HCT116 (cell line): ENCODE measurements at regions not wholly inside any gene's neighbourhood (a gene's known extent, or its start where the extent isn't known, plus 50 kb on each side); places are given as distances from the start of the nearest gene placed in this dataset.
"Not testable (repeated sequence)": the region's sequence is repeated elsewhere in the genome, so short reads cannot be mapped to it uniquely, and the experiment has no call there.

Experiments used
- ATAC-seq: fragments of 200-7000 bp; cut with Tn5 transposase; 2 replicates; pipeline ENCODE4 v1.9.1; 2020; ENCODE audit warnings: mild to moderate bottlenecking, moderate library complexity
- BruUV-seq: library from RNA; stranded (reverse); fragments of 400-500 nt; replicated peaks from 2 replicates; lab custom pipeline; 2021; lab: Mats Ljungman, UMichigan
- CTCF ChIA-PET: fragments of 300-600 bp; sonication (Branson Sonifier 250); formaldehyde crosslinking; loops from one replicate; lab custom pipeline; 2021; ENCODE audit warnings: antibody characterized with exemption; lab: Charles Lee
- POLR2A ChIA-PET: fragments of 300-600, 350-600 bp; sonication (Branson Sonifier 250); formaldehyde crosslinking; loops from one replicate; lab custom pipeline; 2021; ENCODE audit warnings: antibody characterized with exemption; lab: Charles Lee
- RAD21 ChIA-PET, 2 experiments: fragments of 300-600 bp; sonication (Branson Sonifier 250); formaldehyde crosslinking; loops; one replicate each; lab custom pipeline; 2023; ENCODE audit warnings: low total read pairs in 2 of 2; ENCODE audit not compliant: uncharacterized antibody in 2 of 2, unreplicated experiment in 2 of 2, low non-redundant PET in 1 of 2; lab: Charles Lee
- DNase-seq: peaks from one replicate; pipeline ENCODE4 v3.0.0-alpha.2; 2010; ENCODE audit warnings: low read depth, low spot score
- H2AFZ ChIP-seq: fragments of 200-600 bp; shearing (Covaris generic), sonication (generic); 2 replicates; pipeline ENCODE4 v1.6.1; 2017; ENCODE audit warnings: low read depth, mixed run types, mixed read lengths, antibody characterized with exemption, low read length; ENCODE audit not compliant: poor library complexity, severe bottlenecking
- H3K27ac ChIP-seq: 2 replicates; pipeline ENCODE4 v1.5.1; 2012; ENCODE audit warnings: low read depth, low read length
- H3K27me3 ChIP-seq: fragments of 200-600 bp; sonication (generic); 2 replicates; pipeline ENCODE4 v1.6.1; 2016; ENCODE audit warnings: mixed run types, low read length, mixed read lengths; ENCODE audit not compliant: insufficient read depth
- H3K36me3 ChIP-seq, 2 experiments: fragments of 200-500 bp in 1 of 2; fragments of 200-600 bp in 1 of 2; sonication (Bioruptor generic) in 1 of 2; sonication (generic) in 1 of 2; 2 replicates each; pipeline versions ENCODE4 v1.5.1 to v1.6.1; 2014 to 2016; ENCODE audit warnings: low read length in 2 of 2, inconsistent platforms in 1 of 2, mixed read lengths in 1 of 2, mixed run types in 1 of 2; ENCODE audit not compliant: insufficient read depth in 2 of 2, control insufficient read depth in 1 of 2
- H3K4me1 ChIP-seq, 2 experiments: fragments of 200-600 bp in 1 of 2; sonication (generic) in 1 of 2; 2 replicates each; pipeline versions ENCODE4 v1.5.1 to v1.6.1; 2012 to 2017; ENCODE audit warnings: low read length in 2 of 2, inconsistent platforms in 1 of 2, mild to moderate bottlenecking in 1 of 2, mixed read lengths in 1 of 2, mixed run types in 1 of 2, moderate library complexity in 1 of 2; ENCODE audit not compliant: insufficient read depth in 2 of 2, control insufficient read depth in 1 of 2
- H3K4me2 ChIP-seq: fragments of 200-600 bp; sonication (generic); 2 replicates; pipeline ENCODE4 v1.6.1; 2017; ENCODE audit warnings: mixed run types, low read length, mixed read lengths
- H3K4me3 ChIP-seq, 2 experiments: fragments of 200-600 bp in 1 of 2; sonication (generic) in 1 of 2; replicated peaks in 1 of 2; 2 replicates each; pipeline ENCODE4 v1.5.1; 2011 to 2016; ENCODE audit warnings: low read length in 2 of 2, control low read depth in 1 of 2, low read depth in 1 of 2, mild to moderate bottlenecking in 1 of 2, mixed read lengths in 1 of 2, mixed run types in 1 of 2
- H3K79me2 ChIP-seq: fragments of 200-600 bp; sonication (generic); 2 replicates; pipeline ENCODE4 v1.6.1; 2017; ENCODE audit warnings: mild to moderate bottlenecking, mixed run types, low read length, moderate library complexity, mixed read lengths; ENCODE audit not compliant: insufficient read depth
- H3K9ac ChIP-seq: fragments of 200-600 bp; sonication (generic); 2 replicates; pipeline ENCODE4 v1.6.1; 2016; ENCODE audit warnings: low read length, mixed read lengths
- H3K9me2 ChIP-seq: fragments of 200-600 bp; sonication (generic), shearing (Covaris generic); 2 replicates; pipeline ENCODE4 v1.6.1; 2017; ENCODE audit warnings: mixed run types, mild to moderate bottlenecking, moderate library complexity; ENCODE audit not compliant: insufficient read depth
- H3K9me3 ChIP-seq, 2 experiments: fragments of 200-500 bp in 1 of 2; fragments of 200-600 bp in 1 of 2; sonication (Bioruptor generic) in 1 of 2; sonication (generic) in 1 of 2; 2 replicates each; pipeline ENCODE4 v1.6.1; 2014 to 2017; ENCODE audit warnings: low read length in 2 of 2, mixed read lengths in 2 of 2, inconsistent platforms in 1 of 2, low read depth in 1 of 2, mild to moderate bottlenecking in 1 of 2, mixed run types in 1 of 2, moderate library complexity in 1 of 2; ENCODE audit not compliant: control insufficient read depth in 1 of 2, insufficient read depth in 1 of 2
- H4K20me1 ChIP-seq: fragments of 200-600 bp; sonication (generic), shearing (Covaris generic); 2 replicates; pipeline ENCODE4 v1.6.1; 2017; ENCODE audit warnings: mixed run types, mild to moderate bottlenecking, moderate library complexity; ENCODE audit not compliant: insufficient read depth
- CBX3 ChIP-seq: IDR thresholded peaks from 2 replicates; pipeline ENCODE4 v1.6.1; 2012; ENCODE audit warnings: low read depth
- JUND ChIP-seq: IDR thresholded peaks from 2 replicates; pipeline ENCODE4 v1.6.1; 2012
- TCF7L2 ChIP-seq: IDR thresholded peaks from 2 replicates; pipeline ENCODE4 v1.7.0; 2011; ENCODE audit warnings: borderline replicate concordance, inconsistent platforms; ENCODE audit not compliant: insufficient read depth, insufficient read length; ENCODE audit errors: extremely low read depth
- ZFX ChIP-seq: fragments of 450-650 bp; IDR thresholded peaks from 2 replicates; pipeline ENCODE4 v1.6.1; 2017
- intact Hi-C: fragments of 100-400 bp; cut with micrococcal nuclease; formaldehyde crosslinking; loops from 2 replicates; pipeline ENCODE4 v1.10.0; 2022
- TF ChIP-seq, protein P1 (sequence below): IDR thresholded peaks from 2 replicates; pipeline ENCODE4 v1.6.1; 2012; ENCODE audit warnings: low read depth

DNA sequence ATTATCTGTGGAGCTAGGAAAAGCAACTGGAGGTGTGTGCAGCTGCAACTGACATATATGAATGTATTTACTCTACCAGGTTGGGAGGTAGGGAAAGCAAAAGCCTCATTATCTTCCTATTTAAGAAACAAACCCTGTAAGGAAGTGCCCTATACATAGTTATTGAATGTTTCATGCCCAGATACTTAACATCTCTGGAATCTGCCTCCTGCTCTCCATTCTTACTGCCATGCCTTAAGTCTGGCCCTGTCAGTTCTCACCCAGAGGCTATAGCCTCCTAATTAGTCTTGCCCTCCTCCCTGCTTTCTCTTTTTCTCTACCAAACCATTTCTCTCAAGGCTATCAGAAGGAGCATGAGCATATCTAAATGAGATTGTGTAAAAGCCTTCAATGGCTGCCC lies 542.6 kb upstream of the LRRN3 start (continued):
- TF ChIP-seq, protein P1, sequence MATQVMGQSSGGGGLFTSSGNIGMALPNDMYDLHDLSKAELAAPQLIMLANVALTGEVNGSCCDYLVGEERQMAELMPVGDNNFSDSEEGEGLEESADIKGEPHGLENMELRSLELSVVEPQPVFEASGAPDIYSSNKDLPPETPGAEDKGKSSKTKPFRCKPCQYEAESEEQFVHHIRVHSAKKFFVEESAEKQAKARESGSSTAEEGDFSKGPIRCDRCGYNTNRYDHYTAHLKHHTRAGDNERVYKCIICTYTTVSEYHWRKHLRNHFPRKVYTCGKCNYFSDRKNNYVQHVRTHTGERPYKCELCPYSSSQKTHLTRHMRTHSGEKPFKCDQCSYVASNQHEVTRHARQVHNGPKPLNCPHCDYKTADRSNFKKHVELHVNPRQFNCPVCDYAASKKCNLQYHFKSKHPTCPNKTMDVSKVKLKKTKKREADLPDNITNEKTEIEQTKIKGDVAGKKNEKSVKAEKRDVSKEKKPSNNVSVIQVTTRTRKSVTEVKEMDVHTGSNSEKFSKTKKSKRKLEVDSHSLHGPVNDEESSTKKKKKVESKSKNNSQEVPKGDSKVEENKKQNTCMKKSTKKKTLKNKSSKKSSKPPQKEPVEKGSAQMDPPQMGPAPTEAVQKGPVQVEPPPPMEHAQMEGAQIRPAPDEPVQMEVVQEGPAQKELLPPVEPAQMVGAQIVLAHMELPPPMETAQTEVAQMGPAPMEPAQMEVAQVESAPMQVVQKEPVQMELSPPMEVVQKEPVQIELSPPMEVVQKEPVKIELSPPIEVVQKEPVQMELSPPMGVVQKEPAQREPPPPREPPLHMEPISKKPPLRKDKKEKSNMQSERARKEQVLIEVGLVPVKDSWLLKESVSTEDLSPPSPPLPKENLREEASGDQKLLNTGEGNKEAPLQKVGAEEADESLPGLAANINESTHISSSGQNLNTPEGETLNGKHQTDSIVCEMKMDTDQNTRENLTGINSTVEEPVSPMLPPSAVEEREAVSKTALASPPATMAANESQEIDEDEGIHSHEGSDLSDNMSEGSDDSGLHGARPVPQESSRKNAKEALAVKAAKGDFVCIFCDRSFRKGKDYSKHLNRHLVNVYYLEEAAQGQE = no peak
- no peak for TF ChIP-seq ZFX

DNA sequence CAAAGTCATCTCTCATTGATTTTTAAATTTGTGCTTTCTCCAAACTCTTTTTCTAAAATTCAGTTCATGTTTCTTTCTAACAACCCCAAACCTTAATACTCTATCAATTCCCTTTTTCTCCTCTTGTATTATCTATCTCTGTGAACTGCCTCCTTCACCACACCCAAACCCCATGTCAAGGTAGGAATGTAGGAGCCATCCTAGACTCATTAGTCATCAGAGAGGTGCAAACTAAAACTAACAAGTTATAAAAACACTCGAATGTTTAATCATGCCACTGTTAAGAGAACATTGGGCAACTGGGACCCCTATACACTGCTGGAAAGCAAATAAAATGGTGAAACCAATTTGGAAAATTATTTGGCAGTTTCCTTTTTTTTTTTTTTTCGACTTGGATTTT lies 533.8 kb upstream of the LRRN3 start:
- Histone ChIP-seq H3K4me3 (no peak overlapping the region), H3K9ac (no peak overlapping the region)
- no peak for ATAC-seq
- TF ChIP-seq TCF7L2 = no peak
- no peak for TF ChIP-seq JUND
- TF ChIP-seq CBX3 = no peak
- TF ChIP-seq, protein P1 = no peak
- TF ChIP-seq, all 23 proteins: peak for 0
- no peak overlapping the region for H2AFZ ChIP-seq
- H3K36me3 ChIP-seq = no peaks in the 10 kb centered on the region
- ChIA-PET RAD21 (no interaction called here), POLR2A (no interaction called here), CTCF (no interaction called here)
- no peaks in the 10 kb centered on the region for H3K79me2 ChIP-seq
- no TSS peak for BruUV-seq
- no peaks in the 10 kb centered on the region for H3K4me1 ChIP-seq
- no peaks in the 10 kb centered on the region for H3K9me3 ChIP-seq
- H3K4me2 ChIP-seq = no peak overlapping the region
- no peak overlapping the region for H3K27ac ChIP-seq
- H3K9me2 ChIP-seq = no peaks in the 10 kb centered on the region
- H4K20me1 ChIP-seq = no peaks in the 10 kb centered on the region
- no peaks in the 10 kb centered on the region for H3K27me3 ChIP-seq
- intact Hi-C loops = no loop called here
- no peak for DNase-seq

GRCh38 chr7:110563286-110563685 lies 527.6 kb upstream of the LRRN3 start:
- H3K9me2 ChIP-seq, ATAC-seq, DNase-seq, H3K4me2 ChIP-seq, H2AFZ ChIP-seq, intact Hi-C loops, POLR2A ChIA-PET, H3K9ac ChIP-seq, H3K27ac ChIP-seq, H3K4me3 ChIP-seq, H3K4me1 ChIP-seq, BruUV-seq, H3K9me3 ChIP-seq, H3K79me2 ChIP-seq, H3K27me3 ChIP-seq, CTCF ChIA-PET, RAD21 ChIA-PET, H3K36me3 ChIP-seq, H4K20me1 ChIP-seq: not testable (repeated sequence)
